Trophoblast cell (in vitro differentiated cells and primary cell): ENCODE measurements at regions not wholly inside any gene's neighbourhood (a gene's known extent, or its start where the extent isn't known, plus 50 kb on each side); places are given as distances from the start of the nearest gene placed in this dataset.

Experiments used
- DNase-seq, 2 donors: peaks; one replicate each; pipeline ENCODE4 v3.0.0-alpha.2; 2016
- H2AFZ ChIP-seq: 2 replicates; pipeline ENCODE4 v1.6.1; 2013; ENCODE audit warnings: low read length, moderate library complexity, mild to moderate bottlenecking; ENCODE audit not compliant: insufficient read depth, poor library complexity
- H2AK5ac ChIP-seq: 2 replicates; pipeline ENCODE4 v1.6.1; 2013; ENCODE audit warnings: mild to moderate bottlenecking, low read length
- H2BK120ac ChIP-seq: 2 replicates; pipeline ENCODE4 v1.6.1; 2013; ENCODE audit warnings: low read length, mild to moderate bottlenecking, moderate library complexity; ENCODE audit not compliant: insufficient read depth, poor library complexity
- H2BK12ac ChIP-seq: 2 replicates; pipeline ENCODE4 v1.6.1; 2013; ENCODE audit warnings: mild to moderate bottlenecking, low read length, moderate library complexity
- H2BK5ac ChIP-seq: 2 replicates; pipeline ENCODE4 v1.6.1; 2013; ENCODE audit warnings: low read length, low read depth, moderate library complexity, mild to moderate bottlenecking; ENCODE audit not compliant: poor library complexity
- H3K14ac ChIP-seq: 2 replicates; pipeline ENCODE4 v1.6.1; 2013; ENCODE audit warnings: mild to moderate bottlenecking, low read length
- H3K18ac ChIP-seq: 2 replicates; pipeline ENCODE4 v1.6.1; 2013; ENCODE audit warnings: mild to moderate bottlenecking, low read length
- H3K23ac ChIP-seq: 2 replicates; pipeline ENCODE4 v1.6.1; 2013; ENCODE audit warnings: low read length
- H3K27ac ChIP-seq: 2 replicates; pipeline ENCODE4 v1.5.1; 2013; ENCODE audit warnings: low read depth, mild to moderate bottlenecking, inconsistent platforms, low read length, moderate library complexity
- H3K27me3 ChIP-seq: 2 replicates; pipeline ENCODE4 v1.6.1; 2013; ENCODE audit warnings: inconsistent platforms, mild to moderate bottlenecking, low read length, moderate library complexity; ENCODE audit not compliant: insufficient read depth
- H3K36me3 ChIP-seq, 2 experiments: 1 replicate in 1 of 2; 2 replicates in 1 of 2; pipeline ENCODE4 v1.6.1; 2013; ENCODE audit warnings: low read length in 2 of 2, mild to moderate bottlenecking in 2 of 2, moderate library complexity in 1 of 2; ENCODE audit not compliant: insufficient read depth in 2 of 2, control insufficient read depth in 1 of 2
- H3K4ac ChIP-seq: 2 replicates; pipeline ENCODE4 v1.6.1; 2013; ENCODE audit warnings: low read depth, mild to moderate bottlenecking, low read length, moderate library complexity
- H3K4me1 ChIP-seq, 2 experiments: 1 replicate in 1 of 2; 2 replicates in 1 of 2; pipeline ENCODE4 v1.6.1; 2013; ENCODE audit warnings: low read length in 2 of 2, mild to moderate bottlenecking in 2 of 2, moderate library complexity in 1 of 2; ENCODE audit not compliant: insufficient read depth in 2 of 2, control insufficient read depth in 1 of 2
- H3K4me2 ChIP-seq: 2 replicates; pipeline ENCODE4 v1.6.1; 2013; ENCODE audit warnings: inconsistent platforms, mild to moderate bottlenecking, low read length, moderate library complexity
- H3K4me3 ChIP-seq: 2 replicates; pipeline ENCODE4 v1.5.1; 2013; ENCODE audit warnings: mild to moderate bottlenecking, low read depth, low read length, inconsistent platforms
- H3K79me1 ChIP-seq: one replicate; pipeline ENCODE4 v1.6.1; 2013; ENCODE audit warnings: low read length
- H3K79me2 ChIP-seq: 2 replicates; pipeline ENCODE4 v1.6.1; 2013; ENCODE audit warnings: low read length, mild to moderate bottlenecking; ENCODE audit not compliant: control insufficient read depth, insufficient read depth, poor library complexity
- H3K9ac ChIP-seq: 2 replicates; pipeline ENCODE4 v1.6.1; 2013; ENCODE audit warnings: mild to moderate bottlenecking, low read length
- H3K9me3 ChIP-seq: 2 replicates; pipeline ENCODE4 v1.6.1; 2013; ENCODE audit warnings: low read depth, mild to moderate bottlenecking, control low read depth, inconsistent platforms, low read length; ENCODE audit not compliant: insufficient read depth
- H4K12ac ChIP-seq: 2 replicates; pipeline ENCODE4 v1.6.1; 2013; ENCODE audit warnings: low read depth, mild to moderate bottlenecking, low read length, moderate library complexity
- H4K8ac ChIP-seq: 2 replicates; pipeline ENCODE4 v1.6.1; 2013; ENCODE audit warnings: low read depth, mild to moderate bottlenecking, low read length, moderate library complexity
- H4K91ac ChIP-seq: one replicate; pipeline ENCODE4 v1.6.1; 2013; ENCODE audit warnings: low read depth, mild to moderate bottlenecking, low read length, moderate library complexity
- WGBS: extraction: QIAGEN DNeasy Blood & Tissue Kit; methylation state at CpG from one replicate; pipeline ENCODE4 v1.1.7; 2013; ENCODE audit warnings: missing lambda C conversion rate; ENCODE audit not compliant: insufficient read length, insufficient coverage; ENCODE audit errors: extremely low coverage; 5-methylcytosine and 5-hydroxymethylcytosine counted together

DNA sequence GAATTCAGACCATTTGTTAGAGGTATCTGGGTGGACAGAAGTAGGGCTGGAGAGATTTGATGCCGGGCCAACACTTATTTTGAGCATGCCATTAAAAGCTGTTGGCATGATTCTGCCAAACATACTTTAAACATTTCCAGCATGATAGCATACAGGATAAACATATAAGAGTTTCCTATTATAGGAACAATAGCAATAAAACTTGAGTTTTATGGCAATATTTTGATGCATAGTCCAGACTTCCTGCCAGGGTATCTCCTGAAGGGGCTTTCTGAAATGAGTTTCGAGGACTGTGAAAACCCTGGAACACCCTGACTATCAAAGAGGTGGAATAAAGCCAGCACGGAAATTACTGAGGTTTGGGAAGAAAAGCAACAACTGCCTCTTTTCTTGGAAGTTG lies 1398.0 kb upstream of the NXPH2 start:
- no peaks in the 10 kb centered on the region for H3K36me3 ChIP-seq
- no peaks in the 10 kb centered on the region for H3K9me3 ChIP-seq
- H3K14ac ChIP-seq: no peak overlapping the region
- no peak overlapping the region for H4K12ac ChIP-seq
- H2BK5ac ChIP-seq: no peak overlapping the region
- no peak overlapping the region for H4K8ac ChIP-seq
- no peaks in the 10 kb centered on the region for H3K79me1 ChIP-seq
- no peak overlapping the region for H3K4me3 ChIP-seq
- no peak for DNase-seq
- H2BK12ac ChIP-seq: no peak overlapping the region
- no peak overlapping the region for H3K4ac ChIP-seq
- no peak overlapping the region for H2AK5ac ChIP-seq
- no peak overlapping the region for H3K23ac ChIP-seq
- H2AFZ ChIP-seq: no peak overlapping the region
- H4K91ac ChIP-seq: no peak overlapping the region
- no peaks in the 10 kb centered on the region for H3K27me3 ChIP-seq
- no peak overlapping the region for H3K4me2 ChIP-seq
- no peak overlapping the region for H2BK120ac ChIP-seq
- no peaks in the 10 kb centered on the region for H3K79me2 ChIP-seq
- no CpG with 5 or more reads among the region's 3 CpGs for WGBS
- no peak overlapping the region for H3K27ac ChIP-seq
- H3K4me1 ChIP-seq: no peaks in the 10 kb centered on the region
- H3K18ac ChIP-seq: no peak overlapping the region
- no peak overlapping the region for H3K9ac ChIP-seq

- H3K9me3 ChIP-seq: no peaks in the 10 kb centered on the region
- H2AFZ ChIP-seq: no peak overlapping the region
- no peak overlapping the region for H2BK12ac ChIP-seq
- no peaks in the 10 kb centered on the region for H3K79me2 ChIP-seq
- H2BK120ac ChIP-seq: no peak overlapping the region
- no peak overlapping the region for H3K14ac ChIP-seq
- H4K12ac ChIP-seq: no peak overlapping the region
- H3K4me2 ChIP-seq: no peak overlapping the region
- WGBS: no CpG with 5 or more reads among the region's 3 CpGs
- H3K27me3 ChIP-seq: no peaks in the 10 kb centered on the region
- no peaks in the 10 kb centered on the region for H3K4me1 ChIP-seq
- H3K4ac ChIP-seq: no peak overlapping the region
- H3K36me3 ChIP-seq: no peaks in the 10 kb centered on the region
- H3K9ac ChIP-seq: no peak overlapping the region
- no peak overlapping the region for H3K4me3 ChIP-seq
- H2BK5ac ChIP-seq: no peak overlapping the region
- no peak for DNase-seq
- H3K27ac ChIP-seq: no peak overlapping the region
- no peak overlapping the region for H4K8ac ChIP-seq
- H3K18ac ChIP-seq: no peak overlapping the region
- H3K23ac ChIP-seq: no peak overlapping the region
- no peak overlapping the region for H4K91ac ChIP-seq
- H2AK5ac ChIP-seq: no peak overlapping the region
- no peaks in the 10 kb centered on the region for H3K79me1 ChIP-seq
These were observed 1396.9 kb upstream of the NXPH2 start for GRCh38 chr2:140177086-140177485.

- H3K9me3 ChIP-seq: no peaks in the 10 kb centered on the region
- no peak overlapping the region for H3K4ac ChIP-seq
- H2BK120ac ChIP-seq: no peak overlapping the region
- H3K23ac ChIP-seq: no peak overlapping the region
- no peak overlapping the region for H4K12ac ChIP-seq
- H2BK12ac ChIP-seq: no peak overlapping the region
- no peak overlapping the region for H2AK5ac ChIP-seq
- H3K27ac ChIP-seq: no peak overlapping the region
- H4K91ac ChIP-seq: no peak overlapping the region
- no peak overlapping the region for H2AFZ ChIP-seq
- whole genome bisulfite sequencing: 100% methylated on average over 2 of the region's 5 CpGs
- H2BK5ac ChIP-seq: no peak overlapping the region
- no peak overlapping the region for H3K9ac ChIP-seq
- H3K14ac ChIP-seq: no peak overlapping the region
- no peak for DNase-seq
- no peaks in the 10 kb centered on the region for H3K79me1 ChIP-seq
- H4K8ac ChIP-seq: no peak overlapping the region
- no peak overlapping the region for H3K4me3 ChIP-seq
- H3K36me3 ChIP-seq: no peaks in the 10 kb centered on the region
- H3K4me2 ChIP-seq: no peak overlapping the region
- H3K27me3 ChIP-seq: no peaks in the 10 kb centered on the region
- H3K4me1 ChIP-seq: no peaks in the 10 kb centered on the region
- no peak overlapping the region for H3K18ac ChIP-seq
- H3K79me2 ChIP-seq: no peaks in the 10 kb centered on the region
These were observed 1393.6 kb upstream of the NXPH2 start for GRCh38 chr2:140173790-140174189.

- Histone ChIP-seq H3K14ac (no peak overlapping the region), H4K91ac (no peak overlapping the region), H3K79me2 (no peaks in the 10 kb centered on the region), H3K9me3 (no peaks in the 10 kb centered on the region), H3K4ac (no peak overlapping the region), H3K18ac (no peak overlapping the region), H3K27ac (no peak overlapping the region), H3K23ac (no peak overlapping the region), H2BK120ac (no peak overlapping the region), H3K4me1 (no peaks in the 10 kb centered on the region), H3K36me3 (no peaks in the 10 kb centered on the region), H3K9ac (no peak overlapping the region), H2AFZ (no peak overlapping the region), H2AK5ac (no peak overlapping the region), H2BK5ac (no peak overlapping the region), H3K4me2 (no peak overlapping the region), H3K27me3 (no peaks in the 10 kb centered on the region), H4K12ac (no peak overlapping the region), H3K4me3 (no peak overlapping the region), H2BK12ac (no peak overlapping the region), H3K79me1 (no peaks in the 10 kb centered on the region), H4K8ac (no peak overlapping the region)
- WGBS: no CpG with 5 or more reads among the region's 1 CpG
- DNase-seq: no peak
These were observed 1384.3 kb upstream of the NXPH2 start for GRCh38 chr2:140164449-140164848.
